HCT116 (cell line): ENCODE measurements at regions not wholly inside any gene's neighbourhood (a gene's known extent, or its start where the extent isn't known, plus 50 kb on each side); places are given as distances from the start of the nearest gene placed in this dataset.
"Not testable (repeated sequence)": the region's sequence is repeated elsewhere in the genome, so short reads cannot be mapped to it uniquely, and the experiment has no call there.

Experiments used
- ATAC-seq: fragments of 200-7000 bp; cut with Tn5 transposase; 2 replicates; pipeline ENCODE4 v1.9.1; 2020; ENCODE audit warnings: mild to moderate bottlenecking, moderate library complexity
- BruUV-seq: library from RNA; stranded (reverse); fragments of 400-500 nt; replicated peaks from 2 replicates; lab custom pipeline; 2021; lab: Mats Ljungman, UMichigan
- CTCF ChIA-PET: fragments of 300-600 bp; sonication (Branson Sonifier 250); formaldehyde crosslinking; loops from one replicate; lab custom pipeline; 2021; ENCODE audit warnings: antibody characterized with exemption; lab: Charles Lee
- POLR2A ChIA-PET: fragments of 300-600, 350-600 bp; sonication (Branson Sonifier 250); formaldehyde crosslinking; loops from one replicate; lab custom pipeline; 2021; ENCODE audit warnings: antibody characterized with exemption; lab: Charles Lee
- RAD21 ChIA-PET, 2 experiments: fragments of 300-600 bp; sonication (Branson Sonifier 250); formaldehyde crosslinking; loops; one replicate each; lab custom pipeline; 2023; ENCODE audit warnings: low total read pairs in 2 of 2; ENCODE audit not compliant: uncharacterized antibody in 2 of 2, unreplicated experiment in 2 of 2, low non-redundant PET in 1 of 2; lab: Charles Lee
- DNase-seq: peaks from one replicate; pipeline ENCODE4 v3.0.0-alpha.2; 2010; ENCODE audit warnings: low read depth, low spot score
- H2AFZ ChIP-seq: fragments of 200-600 bp; shearing (Covaris generic), sonication (generic); 2 replicates; pipeline ENCODE4 v1.6.1; 2017; ENCODE audit warnings: low read depth, mixed run types, mixed read lengths, antibody characterized with exemption, low read length; ENCODE audit not compliant: poor library complexity, severe bottlenecking
- H3K27ac ChIP-seq: 2 replicates; pipeline ENCODE4 v1.5.1; 2012; ENCODE audit warnings: low read depth, low read length
- H3K27me3 ChIP-seq: fragments of 200-600 bp; sonication (generic); 2 replicates; pipeline ENCODE4 v1.6.1; 2016; ENCODE audit warnings: mixed run types, low read length, mixed read lengths; ENCODE audit not compliant: insufficient read depth
- H3K36me3 ChIP-seq, 2 experiments: fragments of 200-500 bp in 1 of 2; fragments of 200-600 bp in 1 of 2; sonication (Bioruptor generic) in 1 of 2; sonication (generic) in 1 of 2; 2 replicates each; pipeline versions ENCODE4 v1.5.1 to v1.6.1; 2014 to 2016; ENCODE audit warnings: low read length in 2 of 2, inconsistent platforms in 1 of 2, mixed read lengths in 1 of 2, mixed run types in 1 of 2; ENCODE audit not compliant: insufficient read depth in 2 of 2, control insufficient read depth in 1 of 2
- H3K4me1 ChIP-seq, 2 experiments: fragments of 200-600 bp in 1 of 2; sonication (generic) in 1 of 2; 2 replicates each; pipeline versions ENCODE4 v1.5.1 to v1.6.1; 2012 to 2017; ENCODE audit warnings: low read length in 2 of 2, inconsistent platforms in 1 of 2, mild to moderate bottlenecking in 1 of 2, mixed read lengths in 1 of 2, mixed run types in 1 of 2, moderate library complexity in 1 of 2; ENCODE audit not compliant: insufficient read depth in 2 of 2, control insufficient read depth in 1 of 2
- H3K4me2 ChIP-seq: fragments of 200-600 bp; sonication (generic); 2 replicates; pipeline ENCODE4 v1.6.1; 2017; ENCODE audit warnings: mixed run types, low read length, mixed read lengths
- H3K4me3 ChIP-seq, 2 experiments: fragments of 200-600 bp in 1 of 2; sonication (generic) in 1 of 2; replicated peaks in 1 of 2; 2 replicates each; pipeline ENCODE4 v1.5.1; 2011 to 2016; ENCODE audit warnings: low read length in 2 of 2, control low read depth in 1 of 2, low read depth in 1 of 2, mild to moderate bottlenecking in 1 of 2, mixed read lengths in 1 of 2, mixed run types in 1 of 2
- H3K79me2 ChIP-seq: fragments of 200-600 bp; sonication (generic); 2 replicates; pipeline ENCODE4 v1.6.1; 2017; ENCODE audit warnings: mild to moderate bottlenecking, mixed run types, low read length, moderate library complexity, mixed read lengths; ENCODE audit not compliant: insufficient read depth
- H3K9ac ChIP-seq: fragments of 200-600 bp; sonication (generic); 2 replicates; pipeline ENCODE4 v1.6.1; 2016; ENCODE audit warnings: low read length, mixed read lengths
- H3K9me2 ChIP-seq: fragments of 200-600 bp; sonication (generic), shearing (Covaris generic); 2 replicates; pipeline ENCODE4 v1.6.1; 2017; ENCODE audit warnings: mixed run types, mild to moderate bottlenecking, moderate library complexity; ENCODE audit not compliant: insufficient read depth
- H3K9me3 ChIP-seq, 2 experiments: fragments of 200-500 bp in 1 of 2; fragments of 200-600 bp in 1 of 2; sonication (Bioruptor generic) in 1 of 2; sonication (generic) in 1 of 2; 2 replicates each; pipeline ENCODE4 v1.6.1; 2014 to 2017; ENCODE audit warnings: low read length in 2 of 2, mixed read lengths in 2 of 2, inconsistent platforms in 1 of 2, low read depth in 1 of 2, mild to moderate bottlenecking in 1 of 2, mixed run types in 1 of 2, moderate library complexity in 1 of 2; ENCODE audit not compliant: control insufficient read depth in 1 of 2, insufficient read depth in 1 of 2
- H4K20me1 ChIP-seq: fragments of 200-600 bp; sonication (generic), shearing (Covaris generic); 2 replicates; pipeline ENCODE4 v1.6.1; 2017; ENCODE audit warnings: mixed run types, mild to moderate bottlenecking, moderate library complexity; ENCODE audit not compliant: insufficient read depth
- intact Hi-C: fragments of 100-400 bp; cut with micrococcal nuclease; formaldehyde crosslinking; loops from 2 replicates; pipeline ENCODE4 v1.10.0; 2022

DNA sequence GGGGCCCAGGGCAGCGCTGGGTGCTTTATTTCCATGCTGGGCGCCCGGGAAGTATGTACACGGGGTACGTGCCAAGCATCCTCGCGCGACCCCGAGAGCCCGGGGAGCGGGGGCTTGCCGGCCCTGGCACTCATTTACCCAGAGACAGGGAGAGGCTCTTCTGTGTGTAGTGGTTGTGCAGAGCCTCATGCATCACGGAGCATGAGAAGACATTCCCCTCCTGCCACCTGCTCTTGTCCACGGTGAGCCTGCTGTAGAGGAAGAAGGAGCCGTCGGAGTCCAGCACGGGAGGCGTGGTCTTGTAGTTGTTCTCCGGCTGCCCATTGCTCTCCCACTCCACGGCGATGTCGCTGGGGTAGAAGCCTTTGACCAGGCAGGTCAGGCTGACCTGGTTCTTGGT is 98.0 kb downstream of the TMEM121 start:
- CTCF ChIA-PET, H3K79me2 ChIP-seq, RAD21 ChIA-PET, ATAC-seq, H3K9me3 ChIP-seq, BruUV-seq, H4K20me1 ChIP-seq, intact Hi-C loops, POLR2A ChIA-PET, DNase-seq, H3K9ac ChIP-seq, H3K36me3 ChIP-seq, H3K4me1 ChIP-seq, H2AFZ ChIP-seq, H3K27me3 ChIP-seq, H3K4me3 ChIP-seq, H3K27ac ChIP-seq, H3K9me2 ChIP-seq, H3K4me2 ChIP-seq: not testable (repeated sequence)

DNA sequence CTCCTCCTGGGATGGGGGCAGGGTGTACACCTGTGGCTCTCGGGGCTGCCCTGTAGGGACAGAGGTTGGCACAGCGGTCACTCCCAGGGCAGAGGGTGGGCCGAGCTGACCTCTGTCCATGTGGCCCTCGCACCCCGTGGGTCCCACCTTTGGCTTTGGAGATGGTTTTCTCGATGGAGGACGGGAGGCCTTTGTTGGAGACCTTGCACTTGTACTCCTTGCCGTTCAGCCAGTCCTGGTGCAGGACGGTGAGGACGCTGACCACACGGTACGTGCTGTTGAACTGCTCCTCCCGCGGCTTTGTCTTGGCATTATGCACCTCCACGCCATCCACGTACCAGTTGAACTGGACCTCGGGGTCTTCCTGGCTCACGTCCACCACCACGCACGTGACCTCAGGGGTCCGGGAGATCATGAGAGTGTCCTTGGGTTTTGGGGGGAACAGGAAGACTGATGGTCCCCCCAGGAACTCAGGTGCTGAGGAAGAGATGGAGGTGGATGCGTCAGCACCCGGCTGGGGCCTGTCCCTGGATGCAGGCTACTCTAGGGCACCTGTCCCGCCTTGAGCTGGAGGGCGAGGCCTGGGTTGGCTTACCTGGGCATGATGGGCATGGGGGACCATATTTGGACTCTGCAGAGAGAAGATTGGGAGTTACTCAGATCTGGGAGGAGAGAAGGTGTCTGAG is 98.5 kb downstream of the TMEM121 start:
- H3K79me2 ChIP-seq, ATAC-seq, H3K4me1 ChIP-seq, H3K9me2 ChIP-seq, RAD21 ChIA-PET, intact Hi-C loops, H3K9ac ChIP-seq, H3K27ac ChIP-seq, DNase-seq, POLR2A ChIA-PET, H3K36me3 ChIP-seq, H3K9me3 ChIP-seq, CTCF ChIA-PET, BruUV-seq, H2AFZ ChIP-seq, H4K20me1 ChIP-seq, H3K27me3 ChIP-seq, H3K4me3 ChIP-seq, H3K4me2 ChIP-seq: not testable (repeated sequence)

DNA sequence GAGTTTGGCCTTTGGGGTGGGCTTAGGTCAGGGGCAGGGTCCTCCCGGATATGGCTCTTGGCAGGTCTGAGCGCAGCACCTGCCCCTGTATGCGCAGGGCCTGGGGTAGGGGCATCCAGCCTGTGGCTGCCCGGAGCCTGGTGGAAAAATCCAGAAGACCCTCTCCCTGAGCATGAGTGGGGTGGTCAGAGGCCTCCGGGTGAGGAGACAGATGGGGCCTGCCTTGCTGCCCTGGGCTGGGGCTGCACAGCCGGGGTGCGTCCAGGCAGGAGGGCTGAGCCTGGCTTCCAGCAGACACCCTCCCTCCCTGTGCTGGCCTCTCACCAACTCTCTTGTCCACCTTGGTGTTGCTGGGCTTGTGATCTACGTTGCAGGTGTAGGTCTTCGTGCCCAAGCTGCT is 99.1 kb downstream of the TMEM121 start:
- H3K9ac ChIP-seq, H4K20me1 ChIP-seq, H3K27ac ChIP-seq, H3K4me3 ChIP-seq, BruUV-seq, H3K4me2 ChIP-seq, RAD21 ChIA-PET, H3K79me2 ChIP-seq, CTCF ChIA-PET, H2AFZ ChIP-seq, H3K4me1 ChIP-seq, H3K36me3 ChIP-seq, H3K27me3 ChIP-seq, H3K9me2 ChIP-seq, intact Hi-C loops, DNase-seq, POLR2A ChIA-PET, H3K9me3 ChIP-seq, ATAC-seq: not testable (repeated sequence)

DNA sequence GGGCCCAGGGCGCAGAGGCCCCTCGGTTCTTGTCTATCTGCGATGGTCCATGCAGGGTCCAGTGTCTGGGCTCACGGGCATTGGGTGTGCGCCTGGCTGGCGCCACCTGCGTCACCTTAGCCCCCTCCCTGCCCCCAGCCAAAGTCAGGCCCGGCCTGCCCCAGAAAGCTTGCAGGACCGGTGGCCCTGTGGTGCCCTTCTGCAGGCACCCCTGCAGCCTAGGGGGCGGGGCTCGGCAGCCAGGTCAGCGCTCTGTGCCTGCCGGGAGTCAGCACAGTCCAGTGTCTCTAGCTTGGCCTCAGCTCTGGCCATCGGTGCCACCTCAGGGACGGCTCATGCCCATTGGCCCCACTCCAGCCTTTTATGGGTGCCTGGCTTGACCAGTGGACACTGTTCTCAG is 99.7 kb downstream of the TMEM121 start:
- H3K4me3 ChIP-seq, H3K9me3 ChIP-seq, DNase-seq, intact Hi-C loops, POLR2A ChIA-PET, H3K9me2 ChIP-seq, BruUV-seq, H3K79me2 ChIP-seq, CTCF ChIA-PET, H3K4me2 ChIP-seq, RAD21 ChIA-PET, H3K4me1 ChIP-seq, H2AFZ ChIP-seq, ATAC-seq, H4K20me1 ChIP-seq, H3K27me3 ChIP-seq, H3K27ac ChIP-seq, H3K36me3 ChIP-seq, H3K9ac ChIP-seq: not testable (repeated sequence)
